ENCODE measurements at regions not wholly inside any gene's neighbourhood (a gene's known extent, or its start where the extent isn't known, plus 50 kb on each side); places are given as distances from the start of the nearest gene placed in this dataset.

GRCh38 chr1:82386365-82387011 is 585.8 kb downstream of the ADGRL2 start:
- no peak for TF ChIP-seq GATA3 (IDR thresholded peaks at IDR 0.05; ENCODE audit: low read depth, low read length)
- no peak for TF ChIP-seq GATA2 (IDR thresholded peaks at IDR 0.05; ENCODE audit: low read depth, low read length)
